Epidermal melanocyte (primary cell): ENCODE measurements at regions not wholly inside any gene's neighbourhood (a gene's known extent, or its start where the extent isn't known, plus 50 kb on each side); places are given as distances from the start of the nearest gene placed in this dataset.
"Not testable (repeated sequence)": the region's sequence is repeated elsewhere in the genome, so short reads cannot be mapped to it uniquely, and the experiment has no call there.

Experiments used
- DNase-seq: peaks from one replicate; pipeline ENCODE4 v3.0.0; 2011; ENCODE audit warnings: low spot score; ENCODE audit not compliant: insufficient read length

- DNase-seq = no peak
Measured at GRCh38 chr11:116059919-116060318, 555.7 kb upstream of the CADM1 start.

GRCh38 chr11:116057000-116057399 lies 552.8 kb upstream of the CADM1 start:
- no peak for DNase-seq

GRCh38 chr11:116055064-116055463 lies 550.8 kb upstream of the CADM1 start:
- DNase-seq = no peak

- DNase-seq = no peak
Measured at GRCh38 chr11:116053548-116053919, 549.3 kb upstream of the CADM1 start.

DNA sequence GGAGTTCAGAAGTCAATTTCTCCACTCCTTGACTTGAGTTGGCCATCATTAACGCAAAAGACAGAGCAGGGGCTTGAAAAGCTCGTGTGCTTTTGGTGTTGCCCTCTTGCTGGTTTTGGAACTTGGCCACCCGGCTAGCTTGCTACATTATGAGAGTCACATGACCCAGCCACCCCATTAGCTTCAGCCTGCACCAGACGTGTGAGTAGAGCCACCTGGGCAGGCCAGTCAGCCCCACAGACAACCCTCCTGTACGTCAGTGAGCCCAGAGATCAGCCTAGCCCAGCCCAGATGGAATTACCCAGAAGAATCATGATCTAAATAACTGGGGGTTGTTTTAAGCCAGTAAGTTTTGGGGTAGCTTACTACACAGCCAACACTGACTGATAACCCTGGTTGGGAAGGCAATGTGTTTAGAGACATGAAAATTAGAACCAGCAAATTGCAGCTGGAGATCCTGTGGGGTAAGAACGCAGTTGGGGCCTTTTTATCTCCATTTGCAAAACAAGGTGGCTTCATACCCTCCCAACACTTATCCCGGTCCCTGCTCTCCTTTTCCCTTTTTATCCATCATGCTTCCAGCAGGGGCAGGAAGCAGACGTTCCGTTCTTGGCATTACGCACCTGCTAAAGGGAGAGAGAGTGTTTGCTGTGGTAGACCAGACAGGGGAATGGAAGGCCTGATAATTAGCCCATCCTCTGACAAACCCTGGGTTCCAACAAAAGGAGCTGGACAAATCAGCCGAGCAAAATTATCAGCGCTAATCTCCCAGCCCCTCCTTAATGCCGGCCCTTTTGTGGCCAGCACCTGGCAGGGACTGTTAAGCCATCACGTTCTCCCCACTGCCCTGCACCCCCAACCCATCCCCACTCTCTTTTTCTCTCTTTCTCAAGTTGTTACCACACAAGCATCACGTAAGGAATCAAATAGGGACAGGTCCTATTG lies 548.7 kb upstream of the CADM1 start:
- DNase-seq = no peak

DNA sequence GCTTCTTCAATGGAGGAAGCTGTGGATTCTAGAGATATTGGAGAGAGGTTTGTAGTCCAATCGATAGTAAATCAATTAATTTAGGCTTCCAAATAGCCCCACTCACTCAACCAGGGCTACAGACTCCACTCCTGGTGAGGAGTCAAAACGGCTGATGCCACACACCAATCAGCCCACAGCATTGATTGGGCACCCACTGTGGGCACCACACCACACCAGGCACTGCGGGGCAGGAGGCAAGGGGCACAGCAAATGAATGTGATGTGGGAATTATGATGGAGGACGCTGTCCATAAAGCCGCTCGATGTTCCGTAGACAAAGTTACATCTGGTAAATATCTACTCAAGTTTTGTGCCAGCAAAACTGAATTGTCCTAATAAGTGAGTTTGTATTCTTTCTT lies 547.3 kb upstream of the CADM1 start:
- DNase-seq = no peak

DNA sequence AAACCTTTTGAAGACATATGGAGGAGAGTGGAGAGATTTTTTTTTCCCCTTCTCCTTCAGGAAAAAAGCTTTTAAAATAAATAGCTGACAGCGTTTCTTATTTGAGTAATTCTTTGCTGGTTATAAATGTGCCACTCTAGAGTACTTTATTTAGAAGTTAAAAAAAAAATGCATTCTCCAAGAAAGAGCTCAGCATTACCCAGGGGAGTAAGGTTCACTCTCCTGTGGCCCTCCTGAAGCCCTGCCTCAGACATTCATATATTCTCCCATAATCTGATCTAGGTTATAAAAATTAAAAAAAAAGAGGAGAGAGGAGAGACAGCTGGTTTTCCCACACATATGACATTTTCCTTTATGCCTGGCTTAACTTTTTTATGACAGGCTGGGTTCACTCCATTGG lies 545.2 kb upstream of the CADM1 start:
- DNase-seq = no peak

- DNase-seq = no peak
Measured at GRCh38 chr11:116046127-116046526, 541.9 kb upstream of the CADM1 start.

- DNase-seq = no peak
Measured at GRCh38 chr11:116044941-116045340, 540.7 kb upstream of the CADM1 start.

- no peak for DNase-seq
Measured at GRCh38 chr11:116044520-116044919, 540.3 kb upstream of the CADM1 start.

GRCh38 chr11:116043857-116044256 lies 539.6 kb upstream of the CADM1 start:
- DNase-seq = no peak

GRCh38 chr11:116043059-116043458 lies 538.8 kb upstream of the CADM1 start:
- not testable (repeated sequence) for DNase-seq

DNA sequence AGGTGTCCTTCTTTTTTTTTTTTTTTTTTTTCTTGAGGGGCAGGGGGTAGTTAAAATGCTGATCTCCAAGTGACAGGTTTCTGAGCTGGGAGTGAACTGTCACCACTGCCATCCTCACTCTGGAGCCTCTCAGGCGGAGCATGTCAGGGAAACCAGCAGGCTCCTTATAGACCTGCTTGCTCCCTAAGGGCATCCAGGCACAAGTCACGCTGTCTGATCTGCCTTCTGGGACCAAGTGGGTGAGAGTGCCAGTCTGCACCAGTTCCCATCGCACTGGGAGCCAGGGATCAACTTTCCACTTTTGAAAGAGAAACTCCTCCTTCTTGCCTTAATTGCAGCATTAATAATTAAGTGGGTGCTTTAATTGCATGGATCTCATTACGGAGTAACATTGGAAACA lies 537.9 kb upstream of the CADM1 start:
- no peak for DNase-seq

DNA sequence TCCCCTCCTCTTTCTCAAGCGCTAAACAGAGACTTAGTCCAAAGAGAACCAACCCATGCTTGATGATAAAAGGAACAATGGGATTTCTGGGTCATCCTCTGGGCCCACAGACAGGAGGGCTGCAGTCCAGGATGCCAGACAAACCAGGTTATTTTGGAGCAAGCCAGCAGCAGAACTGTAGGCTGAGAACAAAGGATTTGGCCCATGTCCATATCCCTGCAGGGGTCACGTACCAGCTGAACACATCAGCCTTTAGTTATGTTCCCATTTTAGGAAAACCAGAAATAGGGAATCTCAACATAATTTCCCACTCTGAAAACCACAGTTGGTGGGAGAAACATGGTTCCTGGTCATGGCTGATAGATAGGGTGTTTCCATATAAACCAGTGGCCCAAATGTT lies 533.6 kb upstream of the CADM1 start:
- DNase-seq = no peak

DNA sequence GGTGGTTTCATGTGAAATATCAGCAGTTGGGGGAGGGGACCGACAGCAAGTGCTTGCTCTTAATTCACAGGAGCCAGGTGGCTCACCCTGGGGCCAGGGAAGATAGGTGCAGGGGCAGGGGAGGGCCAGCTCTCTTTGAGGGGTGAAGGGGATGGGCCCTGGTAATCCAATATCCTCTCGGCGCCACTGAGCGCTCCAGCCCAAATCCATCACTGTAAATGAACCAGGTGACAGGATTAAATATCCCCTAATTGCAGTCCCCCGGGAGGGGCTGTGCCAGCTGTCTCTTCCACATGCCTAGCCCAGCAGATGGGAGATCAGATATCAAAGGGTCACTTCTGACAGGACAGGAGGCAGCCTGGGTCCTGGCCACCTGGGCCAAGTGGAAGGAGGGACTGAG lies 531.8 kb upstream of the CADM1 start:
- no peak for DNase-seq

DNA sequence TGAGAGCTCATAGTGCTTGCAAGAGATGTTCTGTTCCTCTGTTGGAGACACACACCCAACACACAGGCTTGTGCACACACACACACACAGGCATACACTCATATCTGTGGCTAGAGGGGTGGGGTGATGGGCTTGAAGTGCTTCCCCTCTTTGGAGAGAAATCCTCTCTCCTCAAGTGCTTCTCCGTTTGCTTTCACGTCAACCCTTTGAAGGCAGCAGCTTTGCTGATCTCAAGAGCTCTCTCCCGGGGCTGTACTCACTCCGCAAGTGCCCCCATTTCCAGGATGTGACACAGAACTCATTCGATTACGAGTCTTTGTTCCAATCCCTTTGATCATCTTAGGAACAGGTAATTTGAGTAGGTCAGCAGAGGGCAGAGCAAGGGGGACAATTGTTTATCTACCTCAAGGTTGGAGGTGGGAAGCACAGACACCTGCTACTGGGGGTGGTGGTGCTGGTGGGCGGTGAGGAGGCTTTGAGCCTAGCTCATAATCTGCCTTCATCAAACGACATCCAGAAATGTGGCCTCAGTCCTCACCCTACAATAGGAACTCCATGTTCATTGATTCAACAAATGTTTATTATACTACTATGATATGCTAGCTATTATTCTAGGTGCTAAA lies 529.8 kb upstream of the CADM1 start:
- DNase-seq = no peak

GRCh38 chr11:116030697-116031331 lies 526.6 kb upstream of the CADM1 start:
- DNase-seq = no peak

DNA sequence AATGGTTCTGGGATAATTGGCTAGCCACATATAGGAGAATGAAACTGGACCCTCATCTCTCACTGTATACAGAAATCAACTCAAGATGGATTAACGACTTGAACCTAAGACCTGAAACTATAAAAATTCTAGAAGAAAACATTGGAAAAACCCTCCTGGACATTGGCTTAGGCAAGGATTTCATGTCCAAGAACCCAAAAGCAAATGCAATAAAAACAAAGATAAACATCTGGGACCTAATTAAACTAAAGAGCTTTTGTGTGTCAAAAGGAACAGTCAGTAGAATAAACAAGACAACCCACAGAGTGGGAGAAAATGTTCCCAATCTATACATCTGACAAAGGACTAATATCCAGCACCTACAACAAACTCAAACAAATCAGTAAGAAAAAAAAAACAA lies 524.3 kb upstream of the CADM1 start:
- not testable (repeated sequence) for DNase-seq

GRCh38 chr11:115999437-115999836 lies 495.2 kb upstream of the CADM1 start:
- no peak for DNase-seq

- no peak for DNase-seq
Measured at GRCh38 chr11:115996808-115997188, 492.6 kb upstream of the CADM1 start.

GRCh38 chr11:115996125-115996807 lies 492.1 kb upstream of the CADM1 start:
- DNase-seq = no peak

DNA sequence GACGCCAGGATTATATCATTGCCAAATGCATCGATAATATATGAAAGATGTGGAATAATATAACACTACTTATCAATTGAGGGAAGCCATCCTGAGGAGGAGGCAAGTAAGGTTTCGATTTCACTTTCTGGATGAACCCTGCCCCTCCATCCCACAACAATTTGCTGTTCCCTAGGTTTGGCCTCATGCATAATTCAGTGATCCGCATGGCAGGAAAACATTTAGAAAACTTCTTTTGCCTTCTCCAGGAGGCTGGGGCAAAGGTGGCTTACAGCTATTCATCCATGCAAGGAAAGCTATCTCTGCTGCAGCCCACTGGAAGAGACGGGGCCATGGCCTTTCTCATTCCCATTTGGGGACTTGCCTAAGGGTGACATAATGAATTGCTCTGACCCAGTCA lies 489.4 kb upstream of the CADM1 start:
- no peak for DNase-seq
